B cell (primary cell): ENCODE measurements at regions not wholly inside any gene's neighbourhood (a gene's known extent, or its start where the extent isn't known, plus 50 kb on each side); places are given as distances from the start of the nearest gene placed in this dataset.

Source experiments
- EZH2 ChIP-seq: IDR thresholded peaks from 2 replicates; pipeline ENCODE4 v1.6.1; 2012; ENCODE audit warnings: borderline replicate concordance, low read depth, mild to moderate bottlenecking, moderate library complexity, low read length; ENCODE audit not compliant: insufficient read depth, poor library complexity, severe bottlenecking
- TF ChIP-seq, protein P1 (sequence below): fragments of 200-600 bp; IDR thresholded peaks from one replicate; pipeline ENCODE4 v1.8.0; 2022; ENCODE audit warnings: antibody characterized with exemption, mild to moderate bottlenecking

DNA sequence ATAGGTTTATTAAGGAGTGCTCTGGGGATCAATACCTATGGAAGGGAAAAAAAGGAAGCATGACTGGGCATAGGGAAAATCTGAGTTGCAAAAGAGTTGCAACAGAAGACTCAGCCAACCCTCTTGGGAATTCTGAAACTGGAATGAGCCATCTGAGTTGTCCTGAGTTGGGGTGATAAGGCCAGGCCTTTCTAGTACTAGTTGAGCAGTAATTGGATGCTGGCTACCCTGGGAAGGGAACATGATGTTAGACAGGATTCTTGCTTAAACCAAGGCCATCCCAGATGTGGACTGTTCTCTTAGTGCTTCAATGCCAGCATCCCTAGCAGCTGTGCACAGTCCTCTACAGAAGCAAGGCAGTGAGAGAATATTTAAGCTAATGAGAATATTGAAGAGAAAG, 348.8 kb upstream of the GULP1 start:
- TF ChIP-seq, protein P1, sequence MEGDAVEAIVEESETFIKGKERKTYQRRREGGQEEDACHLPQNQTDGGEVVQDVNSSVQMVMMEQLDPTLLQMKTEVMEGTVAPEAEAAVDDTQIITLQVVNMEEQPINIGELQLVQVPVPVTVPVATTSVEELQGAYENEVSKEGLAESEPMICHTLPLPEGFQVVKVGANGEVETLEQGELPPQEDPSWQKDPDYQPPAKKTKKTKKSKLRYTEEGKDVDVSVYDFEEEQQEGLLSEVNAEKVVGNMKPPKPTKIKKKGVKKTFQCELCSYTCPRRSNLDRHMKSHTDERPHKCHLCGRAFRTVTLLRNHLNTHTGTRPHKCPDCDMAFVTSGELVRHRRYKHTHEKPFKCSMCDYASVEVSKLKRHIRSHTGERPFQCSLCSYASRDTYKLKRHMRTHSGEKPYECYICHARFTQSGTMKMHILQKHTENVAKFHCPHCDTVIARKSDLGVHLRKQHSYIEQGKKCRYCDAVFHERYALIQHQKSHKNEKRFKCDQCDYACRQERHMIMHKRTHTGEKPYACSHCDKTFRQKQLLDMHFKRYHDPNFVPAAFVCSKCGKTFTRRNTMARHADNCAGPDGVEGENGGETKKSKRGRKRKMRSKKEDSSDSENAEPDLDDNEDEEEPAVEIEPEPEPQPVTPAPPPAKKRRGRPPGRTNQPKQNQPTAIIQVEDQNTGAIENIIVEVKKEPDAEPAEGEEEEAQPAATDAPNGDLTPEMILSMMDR, result no peak
- no peak for TF ChIP-seq EZH2
